Activated CD4-positive, alpha-beta T cell treated with anti-CD3 and anti-CD28 coated beads, Interleukin-2, amount 50 U/mL, for 16 hours (primary cell): ENCODE measurements at regions not wholly inside any gene's neighbourhood (a gene's known extent, or its start where the extent isn't known, plus 50 kb on each side); places are given as distances from the start of the nearest gene placed in this dataset.
"Not testable (repeated sequence)": the region's sequence is repeated elsewhere in the genome, so short reads cannot be mapped to it uniquely, and the experiment has no call there.

Experiments
- DNase-seq: peaks from one replicate; pipeline ENCODE4 v3.0.0-alpha.2; 2020

DNA sequence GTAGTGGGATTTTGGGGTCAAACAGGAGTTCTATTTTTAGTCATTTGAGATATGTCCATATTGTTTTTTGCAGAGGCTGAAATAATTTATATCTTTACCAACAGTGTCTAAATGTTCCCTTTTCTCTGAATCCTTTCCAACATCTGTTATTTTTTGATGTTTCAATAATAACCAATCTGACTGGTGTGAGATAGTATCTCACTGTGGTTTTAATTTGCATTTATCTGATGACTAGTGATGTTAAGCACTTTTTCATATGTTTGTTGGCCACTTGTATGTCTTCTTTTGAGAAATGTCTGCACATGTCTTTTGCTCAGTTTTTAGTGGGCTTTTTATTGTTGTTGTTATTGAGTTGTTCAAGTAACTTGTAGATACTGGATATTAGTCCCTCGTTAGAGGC lies 1325.0 kb downstream of the BRINP3 start:
- DNase-seq, result no peak

DNA sequence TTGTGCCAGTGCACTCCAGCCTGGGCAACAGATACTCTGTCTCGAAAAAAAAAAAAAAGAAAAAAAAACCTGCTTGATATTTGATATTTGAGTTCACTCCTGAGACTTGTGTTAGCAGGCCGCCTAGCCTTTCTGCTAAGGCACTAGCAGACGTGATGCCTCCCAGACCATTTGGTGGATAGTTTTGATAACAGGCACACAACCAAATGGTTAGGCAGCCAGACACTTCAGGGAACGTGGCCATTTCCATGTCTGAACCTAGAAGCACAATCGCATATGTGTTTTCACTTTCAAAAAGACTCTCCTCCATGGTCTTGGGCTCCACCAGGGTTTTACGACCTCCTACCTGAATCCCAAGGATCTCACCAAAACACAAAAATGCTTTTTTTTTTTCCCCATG lies 1319.5 kb downstream of the BRINP3 start:
- DNase-seq, result no peak

DNA sequence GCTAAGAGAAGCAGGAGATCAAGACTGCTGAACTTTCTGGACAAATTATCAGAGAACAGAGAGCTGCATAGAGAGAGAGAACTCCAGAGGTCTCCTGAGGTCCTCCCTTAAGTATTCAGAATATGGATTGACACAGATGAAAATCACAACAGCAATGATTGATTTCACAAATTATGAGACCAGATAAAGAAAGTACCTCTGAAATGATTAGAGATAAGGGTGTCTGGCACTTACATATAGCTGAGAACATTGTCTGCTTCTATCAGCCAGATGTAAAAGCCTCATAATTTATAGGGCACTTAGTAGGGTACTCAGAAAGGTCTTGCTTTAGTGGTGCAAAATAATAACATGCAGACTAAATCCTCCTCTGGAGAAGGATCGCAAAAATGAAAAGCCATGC lies 1301.8 kb downstream of the BRINP3 start:
- DNase-seq, result no peak

DNA sequence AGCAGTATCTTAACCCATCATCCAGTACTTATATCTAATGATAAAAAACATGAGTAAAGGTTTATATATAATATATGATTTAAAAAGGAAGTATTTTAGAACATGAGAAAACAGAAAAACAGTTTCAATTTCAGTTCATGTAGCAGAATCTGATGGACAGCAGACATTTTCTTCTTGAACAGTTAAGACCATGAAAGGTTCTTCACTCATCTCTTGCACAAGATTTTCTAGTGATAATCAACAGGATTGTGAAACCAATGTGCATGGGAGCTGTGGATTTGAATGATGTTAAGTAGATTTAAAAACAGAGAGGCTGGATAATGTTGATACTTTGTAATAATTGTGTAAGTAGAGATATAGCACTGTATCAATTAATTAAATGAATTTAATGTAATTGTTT lies 1297.6 kb downstream of the BRINP3 start:
- no peak for DNase-seq

DNA sequence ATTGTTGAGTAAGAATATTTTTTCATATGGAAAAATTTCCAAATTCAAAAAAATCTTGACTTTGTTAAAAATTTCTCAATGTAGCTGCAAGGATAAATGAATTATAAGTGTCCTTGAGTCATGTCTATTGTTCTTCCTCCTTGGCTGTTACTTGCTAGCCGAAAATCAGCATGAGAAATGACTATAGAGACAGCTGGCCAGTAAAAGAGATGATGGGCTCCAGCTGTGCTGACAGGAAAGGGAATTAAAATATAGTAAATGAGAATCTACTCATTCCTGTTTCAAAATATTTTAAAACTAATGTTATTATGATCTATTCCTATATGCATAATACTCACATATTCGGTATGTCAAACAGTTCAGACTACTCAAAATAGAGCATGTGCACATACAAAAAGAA lies 1292.6 kb downstream of the BRINP3 start:
- DNase-seq, result no peak

DNA sequence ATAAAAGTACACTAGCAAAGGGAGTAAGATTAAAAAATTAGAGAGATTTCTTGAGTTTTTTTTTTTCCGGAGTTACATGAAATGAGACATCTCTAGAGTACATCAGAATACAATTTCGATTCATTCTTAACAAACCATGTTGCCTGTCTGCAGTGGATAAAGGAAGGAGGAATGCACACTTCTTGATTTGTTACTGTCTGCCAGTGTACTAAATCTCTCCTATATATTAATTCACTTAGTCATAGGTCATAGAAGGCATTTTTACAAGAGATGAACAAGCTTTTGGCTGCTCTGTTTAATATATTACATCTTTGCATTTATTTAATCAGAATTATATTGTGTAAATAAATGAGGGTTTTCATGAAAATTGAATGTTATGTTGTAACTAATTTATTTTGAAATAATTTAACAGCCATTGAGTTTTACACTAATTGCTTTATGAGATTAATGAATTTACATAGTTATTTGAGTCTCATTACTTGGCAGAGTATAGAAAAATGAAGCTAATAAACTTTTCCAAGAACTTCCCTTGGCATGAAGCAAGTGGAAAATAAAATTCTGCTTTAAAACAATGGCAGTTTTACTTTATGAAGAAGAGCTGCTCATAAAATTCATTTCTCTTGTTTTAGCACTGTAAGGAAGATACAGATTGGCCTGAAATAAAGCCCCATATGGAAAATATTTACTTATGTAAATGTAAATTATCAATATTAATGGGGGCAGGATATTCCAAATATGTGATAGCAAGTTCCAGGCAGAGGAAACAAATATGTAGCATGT lies 1284.7 kb downstream of the BRINP3 start:
- DNase-seq, result no peak

DNA sequence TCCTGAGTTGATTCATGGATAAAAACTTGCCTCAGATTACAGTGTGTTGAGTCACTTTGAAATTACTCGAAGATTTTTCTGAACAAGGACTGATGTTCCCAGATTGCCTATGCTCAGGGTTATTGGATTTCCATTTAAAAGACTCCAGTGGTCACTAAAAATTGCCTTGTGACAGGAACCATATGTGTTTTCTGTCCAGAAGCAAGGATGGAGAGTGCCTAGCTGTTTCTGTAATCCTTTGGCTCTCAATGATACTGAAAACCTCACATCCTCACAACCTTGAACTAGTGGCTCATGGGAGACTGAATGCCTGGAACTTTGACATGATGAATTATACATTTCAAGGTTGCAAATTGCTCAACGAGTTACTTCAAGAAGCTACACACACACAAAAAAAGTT lies 1271.8 kb downstream of the BRINP3 start:
- DNase-seq, result no peak

DNA sequence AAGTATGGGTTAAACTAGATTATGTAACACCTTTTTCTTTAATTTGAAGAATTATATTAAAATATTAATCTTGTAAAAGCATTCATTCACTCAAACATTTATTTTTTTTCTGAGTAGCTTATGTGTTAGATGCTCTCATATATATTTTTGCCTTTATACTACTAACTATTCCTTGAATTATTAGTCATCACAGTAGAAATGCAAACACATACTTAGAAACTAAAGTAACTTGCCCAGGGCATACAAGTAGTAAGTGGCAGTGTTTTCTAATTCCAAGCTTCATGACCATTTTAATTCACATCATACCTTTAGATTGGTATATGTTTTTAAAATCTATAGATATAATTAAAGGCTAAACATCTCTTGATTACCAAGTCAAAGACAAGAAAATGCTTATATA lies 1271.0 kb downstream of the BRINP3 start:
- no peak for DNase-seq

DNA sequence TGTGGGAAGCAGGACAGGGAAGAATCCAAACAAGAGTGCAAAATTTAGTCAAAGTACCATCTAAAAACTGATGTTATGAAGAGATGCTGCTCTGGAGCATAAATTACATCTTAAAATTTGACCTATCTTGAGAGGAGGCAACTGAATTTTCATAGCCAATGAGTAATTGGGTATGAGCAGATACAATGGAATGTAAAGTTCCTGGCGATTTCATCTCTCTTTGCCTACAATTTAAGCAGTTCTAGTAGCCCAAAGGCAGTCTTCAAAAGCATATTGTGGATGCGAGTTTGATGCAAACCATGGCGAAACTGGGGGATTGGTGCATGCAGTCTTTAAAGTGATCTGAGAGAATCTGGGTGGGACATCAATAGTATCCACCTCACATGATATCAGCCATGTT lies 1265.9 kb downstream of the BRINP3 start:
- DNase-seq, result no peak

DNA sequence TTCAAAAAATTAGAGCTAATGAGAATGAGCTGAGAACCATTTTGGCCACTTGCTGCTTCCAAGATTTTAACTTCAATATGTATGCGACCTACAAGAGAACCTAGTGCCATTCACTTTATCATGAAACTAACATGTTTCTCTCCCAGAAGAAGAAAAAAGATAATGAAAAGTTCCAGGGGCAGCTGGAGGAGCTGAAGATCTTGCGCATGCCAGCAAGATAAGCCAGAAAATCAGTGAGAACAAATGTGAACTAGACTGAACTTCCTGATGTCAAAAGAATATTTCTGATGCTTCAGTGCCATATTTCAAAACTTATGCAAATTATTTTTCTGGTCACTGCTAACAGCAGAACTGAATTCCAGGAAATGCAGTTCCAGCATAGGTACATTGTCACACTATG lies 1265.1 kb downstream of the BRINP3 start:
- DNase-seq, result no peak

DNA sequence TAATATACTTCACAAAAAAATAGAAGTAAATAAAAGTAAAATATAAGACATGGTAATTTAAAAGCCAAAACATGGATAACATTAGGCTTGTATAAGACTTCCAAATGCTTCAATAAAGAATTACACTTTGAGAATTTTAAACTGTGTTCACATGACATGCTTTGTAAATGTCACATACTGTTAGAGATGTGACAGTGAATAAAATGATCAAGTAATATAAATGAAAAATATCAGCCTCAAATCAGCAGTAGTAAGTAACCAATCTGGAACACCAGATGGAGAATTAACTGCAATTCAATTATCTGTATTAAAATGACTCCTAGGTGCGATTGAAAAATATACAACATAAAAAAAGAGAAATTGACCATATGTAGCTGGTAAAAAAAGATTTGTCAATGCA lies 1260.8 kb downstream of the BRINP3 start:
- no peak for DNase-seq

DNA sequence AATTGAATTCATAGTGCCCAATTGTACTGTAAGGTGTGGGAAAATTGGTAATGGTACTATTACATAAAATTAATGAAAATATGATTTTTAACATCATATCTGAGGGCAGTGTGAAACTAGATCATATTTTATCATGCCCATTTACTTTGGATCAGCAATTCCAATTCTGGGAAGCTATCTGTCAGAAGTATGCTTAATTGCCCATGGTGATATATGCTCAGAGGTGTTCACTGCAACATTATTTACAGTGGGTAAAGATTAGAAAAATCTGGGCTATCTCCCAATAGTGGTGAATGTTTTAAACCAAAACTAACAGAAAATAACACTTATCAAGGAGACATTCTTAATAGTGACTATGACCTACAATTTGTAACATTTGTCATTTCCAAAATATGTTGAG lies 1260.0 kb downstream of the BRINP3 start:
- DNase-seq, result no peak

DNA sequence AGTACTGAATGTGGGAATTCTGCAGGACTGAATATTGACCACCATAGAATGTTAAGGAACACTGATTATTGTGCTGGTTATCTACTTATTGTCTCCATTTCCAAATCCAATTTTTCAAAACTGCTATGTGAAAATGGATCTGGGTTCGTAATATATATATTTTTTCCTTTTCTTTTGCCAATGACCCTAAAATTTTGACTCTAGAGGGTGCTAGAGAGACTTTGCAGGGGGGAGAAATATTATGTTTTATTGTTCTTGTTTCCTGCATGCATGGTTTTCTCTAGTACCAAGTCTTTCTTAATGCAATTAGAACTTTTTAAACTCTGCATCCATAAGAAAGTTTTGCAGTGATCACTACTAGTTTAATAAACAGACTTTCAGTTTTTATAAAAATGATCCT lies 1256.9 kb downstream of the BRINP3 start:
- no peak for DNase-seq

DNA sequence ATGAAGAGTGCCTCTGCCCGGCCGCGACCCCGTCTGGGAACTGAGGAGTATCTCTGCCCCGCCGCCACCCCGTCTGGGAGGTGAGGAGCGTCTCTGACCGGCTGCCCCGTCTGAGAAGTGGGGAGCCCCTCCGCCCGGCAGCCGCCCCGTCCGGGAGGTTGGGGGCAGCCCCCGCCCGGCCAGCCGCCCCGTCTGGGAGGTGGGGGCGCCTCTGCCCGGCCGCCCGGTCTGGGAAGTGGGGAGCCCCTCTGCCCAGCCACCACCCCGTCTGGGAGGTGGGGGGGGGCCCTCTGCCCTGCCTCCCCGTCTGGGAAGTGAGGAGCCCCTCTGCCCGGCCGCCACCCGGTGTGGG lies 1251.9 kb downstream of the BRINP3 start:
- not testable (repeated sequence) for DNase-seq

DNA sequence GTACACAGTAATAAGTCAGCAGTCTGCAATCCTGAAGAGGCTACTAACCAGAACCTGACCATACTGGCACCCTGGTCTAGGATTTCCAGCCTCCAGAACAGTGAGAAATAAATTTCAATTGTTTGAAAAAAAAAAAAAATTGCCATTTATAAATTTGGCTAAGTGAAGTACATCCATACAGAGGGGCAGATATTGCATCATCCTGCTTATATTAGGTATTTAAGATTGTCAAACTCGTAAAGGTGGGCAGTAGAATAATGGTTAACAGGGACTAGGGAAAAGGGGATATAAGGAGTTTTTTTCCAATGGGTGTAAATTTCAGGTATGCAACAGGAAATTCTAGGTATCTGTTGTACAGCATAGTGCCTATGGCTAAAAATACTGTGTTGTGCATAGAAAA lies 1250.9 kb downstream of the BRINP3 start:
- no peak for DNase-seq

DNA sequence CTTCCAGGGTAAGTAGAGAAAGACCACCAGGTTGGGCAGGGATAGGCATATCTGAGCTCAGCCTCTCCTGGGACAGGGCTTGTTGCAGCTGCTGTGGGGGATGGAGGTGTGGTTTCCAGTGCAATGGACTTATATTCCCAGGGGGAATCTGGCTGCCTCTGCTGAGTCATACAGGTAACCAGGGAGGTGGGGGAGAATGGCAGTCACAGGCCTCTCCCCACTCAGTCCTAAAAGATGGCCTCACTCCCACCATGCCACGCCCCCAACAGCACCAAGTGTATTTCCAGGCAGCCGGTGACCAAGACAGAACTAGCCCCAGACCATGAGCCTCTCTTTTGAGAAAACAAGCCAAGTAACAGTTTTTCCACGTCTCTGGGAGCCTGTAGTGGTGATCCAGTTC lies 1240.7 kb downstream of the BRINP3 start:
- no peak for DNase-seq

DNA sequence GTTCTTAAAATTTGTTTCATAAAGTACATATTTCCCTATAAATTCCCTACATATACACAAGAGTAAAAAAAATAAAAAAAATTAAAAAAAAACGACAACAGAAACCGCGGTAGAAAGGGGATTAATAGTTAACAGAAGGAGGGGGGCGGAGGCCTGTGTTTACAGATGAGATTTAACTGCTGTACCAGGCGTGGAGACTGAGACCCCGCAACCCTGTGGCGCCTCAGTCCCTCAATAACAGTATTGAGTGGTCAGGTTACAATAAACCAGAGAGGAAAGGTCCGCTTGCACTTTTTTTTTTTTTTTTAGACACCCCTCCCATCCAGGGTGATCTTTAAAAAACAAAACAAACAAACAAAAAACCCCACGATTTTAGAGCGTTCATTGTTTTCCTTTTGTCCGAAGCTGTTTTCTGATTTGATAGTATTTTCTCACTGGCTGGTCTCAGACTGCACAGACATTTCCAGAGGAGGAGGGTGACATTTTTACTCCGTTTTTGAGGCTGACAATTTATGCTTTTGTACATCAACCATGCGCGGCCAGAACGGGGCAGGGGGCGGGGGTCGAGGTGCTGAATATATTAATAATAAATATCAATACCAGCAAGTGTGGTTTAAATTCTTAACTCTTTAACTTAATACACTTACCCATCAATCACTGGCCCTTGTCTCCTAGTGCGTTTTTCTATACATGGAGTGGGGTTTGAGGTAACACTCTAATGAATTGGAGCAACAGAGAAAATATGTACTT lies 1223.9 kb downstream of the BRINP3 start:
- DNase-seq, result no peak

DNA sequence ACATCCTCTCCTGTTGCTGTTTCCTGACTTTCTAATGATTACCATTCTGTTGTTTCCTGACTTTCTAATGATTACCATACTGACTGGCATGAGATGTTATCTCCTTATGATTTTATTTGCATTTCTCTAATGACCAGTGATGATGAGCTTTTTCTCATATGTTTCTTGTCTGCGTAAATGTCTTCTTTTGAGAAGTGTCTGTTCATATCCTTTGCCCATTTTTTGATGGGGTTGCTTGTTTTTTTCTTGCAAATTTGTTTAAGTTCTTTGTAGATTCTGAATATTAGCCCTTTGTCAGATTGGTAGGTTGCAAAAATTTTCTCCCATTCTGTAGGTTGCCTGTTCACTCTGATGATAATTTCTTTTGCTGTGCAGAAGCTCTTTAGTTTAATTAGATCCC lies 1216.5 kb downstream of the BRINP3 start:
- not testable (repeated sequence) for DNase-seq

DNA sequence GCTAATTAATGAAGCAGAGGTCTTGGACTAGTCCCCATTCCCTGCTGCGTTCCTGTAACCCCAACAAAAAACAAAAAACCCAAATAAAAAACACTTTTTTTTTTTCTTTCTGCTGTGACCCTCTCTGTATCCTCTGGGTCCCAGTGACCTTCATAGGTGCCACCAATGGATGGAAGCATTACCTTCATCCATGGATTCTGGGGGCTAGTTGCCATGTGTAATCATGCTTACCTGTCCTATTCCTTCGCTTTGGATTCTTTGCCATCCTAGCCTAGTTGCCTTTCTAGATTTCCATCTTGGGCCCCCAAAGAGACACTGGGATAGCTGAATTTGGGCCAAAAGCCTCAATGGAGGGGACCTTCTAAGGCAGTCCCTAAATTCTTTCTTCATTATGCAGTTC lies 1208.7 kb downstream of the BRINP3 start:
- DNase-seq, result no peak

DNA sequence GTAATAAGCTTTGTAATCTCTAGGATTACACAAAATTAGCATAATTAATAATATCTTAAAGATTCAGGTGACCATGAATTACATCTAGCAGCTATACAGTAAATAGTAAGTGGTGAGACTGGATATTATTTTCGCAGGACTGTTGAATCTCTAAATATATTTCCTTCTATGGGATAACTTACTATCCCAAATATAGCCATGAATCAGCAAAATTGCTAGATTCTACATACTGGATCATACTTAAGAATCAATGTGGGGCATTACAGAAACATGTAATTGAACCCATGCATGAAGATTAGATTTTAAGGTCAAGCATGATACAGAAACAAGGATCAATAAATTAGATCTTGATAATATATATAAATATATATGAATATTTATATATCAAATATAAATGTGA lies 1203.4 kb downstream of the BRINP3 start:
- DNase-seq, result no peak

DNA sequence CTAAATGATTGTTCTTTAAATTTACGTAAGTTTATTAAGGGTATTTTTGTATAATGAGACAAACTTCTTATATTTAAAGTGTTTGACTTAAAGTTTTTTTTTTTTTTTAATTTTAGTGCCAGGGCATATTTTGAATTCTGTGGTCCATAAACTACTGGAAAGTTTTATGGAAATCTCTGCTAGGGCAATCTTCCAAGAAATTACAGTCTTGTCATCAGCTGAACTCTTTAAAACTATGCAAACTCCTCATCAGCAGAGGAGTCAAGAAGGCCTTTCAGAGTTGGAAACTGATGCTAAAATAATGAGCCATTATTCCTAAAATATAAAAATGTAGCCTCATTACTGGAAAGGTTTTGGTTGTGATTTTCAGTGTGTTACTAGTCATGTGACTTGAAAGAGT lies 1201.9 kb downstream of the BRINP3 start:
- DNase-seq, result no peak

DNA sequence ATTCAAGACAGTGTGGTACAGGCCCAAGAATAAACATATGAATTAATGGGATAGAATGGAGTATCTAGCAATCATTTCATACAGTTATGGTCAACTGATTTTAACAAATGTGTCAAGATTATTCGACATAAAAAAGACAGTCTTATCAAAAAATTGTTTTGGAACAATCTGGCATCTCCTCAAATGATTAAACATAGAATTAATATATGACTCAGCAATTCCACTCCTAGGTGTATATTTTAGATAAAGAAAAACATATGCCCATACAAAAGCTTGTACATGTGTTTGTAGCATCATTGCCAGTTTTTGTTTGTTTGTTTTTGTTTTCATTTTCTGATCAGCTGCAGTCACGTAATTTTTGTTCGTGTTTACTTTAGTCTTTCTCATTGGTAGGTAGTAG lies 1188.3 kb downstream of the BRINP3 start:
- DNase-seq, result no peak

DNA sequence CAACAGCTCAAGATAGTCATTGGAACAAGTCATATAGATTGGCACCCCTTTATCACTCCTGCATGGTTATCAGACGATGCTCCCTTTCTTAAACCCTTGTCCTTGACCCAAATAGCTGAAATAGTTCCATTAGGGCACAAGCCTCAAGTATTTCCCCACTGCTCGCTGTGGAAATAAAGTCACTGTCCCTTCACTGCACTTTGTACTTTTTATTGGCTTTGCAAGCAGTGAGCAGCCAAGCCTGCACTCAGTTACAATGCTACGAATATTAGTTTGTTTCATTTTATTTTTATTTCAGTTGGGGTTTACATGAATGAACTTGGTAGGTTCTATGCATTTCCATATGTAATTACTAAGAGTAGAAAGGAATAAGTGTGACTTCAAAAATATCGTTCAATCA lies 1176.4 kb downstream of the BRINP3 start:
- DNase-seq, result no peak

DNA sequence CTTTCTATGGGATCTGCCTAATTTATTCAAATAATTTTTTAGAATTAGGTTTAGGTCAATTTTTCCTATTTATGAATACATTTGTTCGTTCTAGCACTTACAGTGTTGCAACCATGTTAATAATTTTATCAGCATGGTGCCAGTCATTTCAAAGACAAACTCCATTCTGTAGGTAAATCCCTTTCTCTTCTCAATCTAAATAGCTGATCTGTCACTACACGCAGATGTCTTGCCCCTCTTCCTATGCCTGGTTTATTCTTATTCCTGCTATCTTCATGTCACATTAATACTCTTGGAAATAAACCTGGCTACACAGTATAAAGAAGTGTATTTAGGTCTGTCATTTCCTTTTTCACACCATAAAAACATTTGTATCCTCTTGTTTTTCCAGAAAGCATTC lies 1172.4 kb downstream of the BRINP3 start:
- no peak for DNase-seq

DNA sequence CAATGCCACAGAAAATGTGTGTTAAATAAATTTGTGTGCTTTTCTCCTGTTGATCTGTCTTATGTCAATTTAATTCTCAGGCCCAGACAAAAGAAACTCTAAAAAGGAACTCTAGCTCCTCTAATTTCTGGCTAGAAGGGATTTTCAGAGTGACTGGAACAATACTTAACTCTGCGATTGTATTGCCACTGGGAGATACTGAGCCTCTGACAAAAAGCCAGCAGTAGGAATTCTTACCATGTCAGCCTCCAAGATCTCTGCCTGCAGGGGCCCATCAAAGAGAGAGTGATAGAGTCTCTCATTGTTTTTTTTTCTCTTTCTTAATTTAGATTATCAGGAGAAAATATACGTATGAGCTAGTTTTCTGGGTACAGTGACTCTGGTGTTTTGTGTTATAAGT lies 1165.7 kb downstream of the BRINP3 start:
- no peak for DNase-seq
